KOPT-K1 (cell line): ENCODE measurements at regions not wholly inside any gene's neighbourhood (a gene's known extent, or its start where the extent isn't known, plus 50 kb on each side); places are given as distances from the start of the nearest gene placed in this dataset.

Source experiments
- H3K27ac ChIP-seq: fragments of 200-600 bp; sonication (generic); 2 replicates; pipeline ENCODE4 v1.5.1; 2016; ENCODE audit warnings: antibody characterized with exemption, mild to moderate bottlenecking, low read depth, low read length; ENCODE audit not compliant: poor library complexity, severe bottlenecking
- H3K36me3 ChIP-seq: fragments of 200-600 bp; sonication (generic); 2 replicates; pipeline ENCODE4 v1.5.1; 2017; ENCODE audit warnings: antibody characterized with exemption, mild to moderate bottlenecking, low read length, moderate library complexity; ENCODE audit not compliant: insufficient read depth
- H3K9me3 ChIP-seq: fragments of 200-600 bp; sonication (generic); 2 replicates; pipeline ENCODE4 v1.5.1; 2017; ENCODE audit warnings: antibody characterized with exemption, low read length, mild to moderate bottlenecking; ENCODE audit not compliant: insufficient read depth, poor library complexity, severe bottlenecking

DNA sequence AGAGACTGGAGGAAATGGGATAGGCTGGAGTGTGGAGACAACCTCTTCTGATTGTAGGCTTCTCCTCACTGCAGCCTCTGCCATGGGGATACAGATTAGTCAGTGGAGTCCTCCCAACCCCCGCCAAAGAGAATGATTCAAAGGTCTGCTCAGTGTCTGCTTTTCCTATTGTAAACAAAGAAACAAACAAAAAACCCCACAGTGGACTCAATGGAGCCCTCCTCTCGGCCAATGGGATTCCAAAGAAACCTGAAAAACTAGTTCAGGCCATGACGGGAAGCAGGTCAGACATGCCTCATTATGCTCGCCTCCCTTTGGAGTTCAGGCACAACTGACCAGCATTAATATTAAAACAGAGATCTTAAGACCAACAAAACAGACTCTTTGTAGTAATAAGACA, 85.8 kb downstream of the SEC61B start:
- Histone ChIP-seq H3K36me3 (no peaks in the 10 kb centered on the region), H3K9me3 (no peaks in the 10 kb centered on the region), H3K27ac (no peak overlapping the region)

DNA sequence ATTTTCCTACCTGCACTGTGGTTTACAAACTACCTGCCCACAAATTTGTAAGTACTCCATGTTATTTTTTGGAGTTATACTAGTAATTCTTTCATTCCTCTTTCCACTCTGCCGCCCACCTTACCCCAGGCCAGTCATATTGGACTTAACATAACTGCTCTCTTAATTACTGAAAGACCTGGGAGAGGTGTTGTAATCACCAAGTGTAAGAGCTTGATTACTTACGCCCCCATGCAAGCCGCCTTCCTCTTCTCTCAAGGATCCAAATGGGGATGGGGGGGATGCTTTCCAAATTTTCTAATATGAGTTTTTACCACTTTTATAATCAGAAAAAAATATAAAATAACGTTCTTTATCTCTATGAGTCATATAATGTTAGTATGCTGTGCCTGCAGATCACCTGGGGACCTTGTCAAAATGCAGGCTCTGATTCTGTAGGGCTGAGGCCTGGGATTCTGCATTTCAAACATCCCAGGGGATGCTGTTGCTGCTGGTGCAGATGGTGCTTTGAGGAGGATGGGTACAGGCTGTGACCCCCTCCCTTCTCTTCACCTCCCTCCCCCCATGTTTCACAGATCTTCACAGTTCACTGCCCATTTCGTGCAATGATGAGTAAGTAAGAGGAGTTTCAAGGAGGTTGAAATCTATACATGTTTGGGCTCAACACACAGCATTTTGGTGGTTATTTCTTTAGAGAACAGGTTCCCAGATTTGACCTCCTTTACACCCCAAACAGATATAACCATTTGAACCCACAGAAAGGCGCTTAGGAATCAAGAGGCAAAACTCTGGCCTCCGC, 87.3 kb downstream of the SEC61B start:
- H3K36me3 ChIP-seq = no peaks in the 10 kb centered on the region
- no peaks in the 10 kb centered on the region for H3K9me3 ChIP-seq
- no peak overlapping the region for H3K27ac ChIP-seq

DNA sequence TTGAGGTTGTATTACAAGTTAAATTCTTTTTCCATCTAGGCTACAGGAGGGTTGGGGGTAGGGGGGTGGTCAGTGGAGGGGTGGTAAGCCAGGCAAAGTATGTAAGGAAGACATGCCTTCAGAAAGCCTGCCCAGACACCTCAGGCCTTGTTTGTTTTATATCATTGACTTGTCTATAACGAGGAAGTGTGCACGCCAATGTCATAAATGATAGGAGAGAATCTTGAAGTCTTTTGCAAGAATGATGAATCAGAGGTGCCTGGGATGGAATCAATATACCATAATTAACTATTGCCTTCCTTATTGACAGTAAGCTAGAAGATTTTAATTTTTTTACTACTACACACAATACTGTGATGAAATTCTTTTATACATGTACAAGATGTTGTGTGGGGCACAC, 90.7 kb downstream of the SEC61B start:
- Histone ChIP-seq H3K27ac (no peak overlapping the region), H3K36me3 (no peaks in the 10 kb centered on the region), H3K9me3 (no peaks in the 10 kb centered on the region)

DNA sequence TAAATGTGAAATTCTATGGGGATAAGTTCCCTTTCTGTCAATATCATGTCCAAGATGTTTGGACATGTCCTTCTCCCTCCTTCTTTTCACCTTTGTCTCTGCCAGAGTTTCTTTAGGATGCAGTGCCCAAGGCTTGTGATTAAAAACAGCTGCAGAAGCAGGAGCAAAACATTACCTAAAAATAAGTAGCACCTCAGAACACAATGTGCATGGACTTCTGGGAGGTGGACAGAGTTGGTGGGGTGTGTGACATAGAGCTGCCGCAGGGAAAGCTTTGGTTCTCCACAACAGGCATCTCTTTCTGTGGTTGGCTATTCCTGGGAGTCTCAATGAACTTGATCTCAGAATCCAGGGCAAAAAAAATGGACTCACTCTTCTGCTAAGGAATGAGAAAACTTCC, 97.0 kb downstream of the SEC61B start:
- H3K27ac ChIP-seq = no peak overlapping the region
- H3K9me3 ChIP-seq = no peaks in the 10 kb centered on the region
- H3K36me3 ChIP-seq = no peaks in the 10 kb centered on the region

DNA sequence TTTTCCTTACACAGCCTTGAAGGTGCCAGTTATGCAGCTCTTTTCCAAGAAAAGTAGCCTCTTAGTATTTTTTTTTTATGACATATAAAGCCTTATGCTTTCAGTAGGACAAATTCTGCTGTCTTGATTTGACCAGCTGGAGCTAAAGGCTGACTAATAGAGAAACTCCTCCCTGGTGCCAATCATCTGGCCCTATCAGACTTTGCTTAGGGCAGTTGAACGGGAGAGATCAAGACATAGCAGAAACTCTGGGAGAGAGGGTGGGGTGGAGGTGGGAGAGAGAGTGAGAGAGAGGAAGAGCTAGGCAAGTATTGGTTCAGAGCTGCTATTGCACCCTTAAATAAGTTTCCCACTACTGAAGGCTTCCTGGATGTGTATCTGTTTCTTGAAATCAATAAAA, 100.2 kb downstream of the SEC61B start:
- Histone ChIP-seq H3K27ac (no peak overlapping the region), H3K36me3 (no peaks in the 10 kb centered on the region), H3K9me3 (no peaks in the 10 kb centered on the region)

DNA sequence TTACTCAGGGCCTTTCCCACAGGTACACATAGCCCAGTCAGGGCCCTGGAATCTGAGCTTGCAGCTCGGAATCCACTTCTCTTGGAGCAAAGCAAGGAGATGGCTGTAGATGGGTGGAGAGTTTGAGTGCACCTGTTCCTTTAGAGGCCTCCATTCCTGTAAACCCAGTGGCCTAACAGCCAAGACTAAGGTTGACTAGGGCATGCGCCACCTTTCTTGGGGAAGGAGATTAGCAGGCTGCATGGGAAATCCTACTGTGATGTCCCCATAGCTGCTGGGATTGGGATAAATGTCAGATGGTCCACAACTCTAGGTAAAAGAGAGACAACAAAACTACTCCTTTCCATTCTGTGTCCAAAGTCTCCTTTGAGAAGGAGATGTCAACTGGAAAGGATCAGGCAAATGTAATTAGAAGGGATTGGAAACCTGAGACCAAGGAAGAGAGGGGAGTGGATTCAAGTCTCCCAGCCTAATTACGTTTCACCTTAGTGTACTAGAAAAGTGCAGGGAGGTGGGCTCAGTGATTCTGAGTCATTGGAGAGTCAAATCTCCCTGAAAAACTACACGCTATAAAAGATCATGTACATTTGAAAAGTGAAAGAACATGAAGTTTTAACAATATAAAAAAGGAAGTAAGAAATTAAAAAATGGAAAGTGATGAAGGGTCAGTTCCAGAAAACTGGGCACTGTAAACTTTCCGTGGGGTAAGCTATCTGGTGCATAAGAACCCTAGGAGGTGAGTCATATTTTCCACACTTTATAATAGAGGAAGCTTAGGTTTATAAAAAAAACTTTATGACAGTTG, 104.2 kb downstream of the SEC61B start:
- H3K36me3 ChIP-seq = no peaks in the 10 kb centered on the region
- H3K27ac ChIP-seq = no peak overlapping the region
- H3K9me3 ChIP-seq = no peaks in the 10 kb centered on the region

DNA sequence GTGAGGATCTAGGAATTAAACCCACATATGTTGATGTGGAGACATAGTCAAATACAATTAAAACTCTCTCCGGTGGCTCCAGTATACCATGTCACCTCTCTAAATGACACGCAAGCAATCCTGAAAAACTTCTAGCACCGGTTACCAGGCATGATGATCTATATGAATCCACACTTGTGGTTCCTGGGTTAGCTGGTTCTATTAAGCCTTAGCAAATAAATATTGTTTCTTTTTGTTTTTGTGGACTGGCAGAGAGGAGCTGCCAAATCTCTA, 104.8 kb downstream of the SEC61B start:
- no peaks in the 10 kb centered on the region for H3K36me3 ChIP-seq

DNA sequence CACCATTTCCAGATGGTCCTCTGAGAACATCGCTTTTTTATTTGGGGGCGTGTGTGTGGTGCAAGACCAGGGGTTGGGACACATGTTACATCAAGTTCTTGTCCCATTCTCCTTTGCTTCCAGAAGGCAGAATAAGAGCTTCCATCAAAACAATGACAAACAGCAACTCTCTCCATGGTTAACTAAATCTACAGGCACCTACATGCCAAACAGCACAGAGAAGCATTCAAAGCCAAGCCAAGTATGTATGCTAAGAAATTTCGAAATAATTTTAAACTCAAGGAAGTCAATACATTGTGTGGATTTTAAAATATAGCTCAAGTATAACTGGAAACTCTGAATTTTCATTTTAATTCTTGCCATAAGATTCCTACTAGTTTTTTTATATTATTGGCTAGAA, 105.6 kb downstream of the SEC61B start:
- H3K36me3 ChIP-seq = no peaks in the 10 kb centered on the region
- H3K9me3 ChIP-seq = no peaks in the 10 kb centered on the region
- no peak overlapping the region for H3K27ac ChIP-seq

More for the DNA sequence above, 104.8 kb downstream of the SEC61B start:
- Histone ChIP-seq H3K27ac (no peak overlapping the region), H3K9me3 (no peaks in the 10 kb centered on the region)

DNA sequence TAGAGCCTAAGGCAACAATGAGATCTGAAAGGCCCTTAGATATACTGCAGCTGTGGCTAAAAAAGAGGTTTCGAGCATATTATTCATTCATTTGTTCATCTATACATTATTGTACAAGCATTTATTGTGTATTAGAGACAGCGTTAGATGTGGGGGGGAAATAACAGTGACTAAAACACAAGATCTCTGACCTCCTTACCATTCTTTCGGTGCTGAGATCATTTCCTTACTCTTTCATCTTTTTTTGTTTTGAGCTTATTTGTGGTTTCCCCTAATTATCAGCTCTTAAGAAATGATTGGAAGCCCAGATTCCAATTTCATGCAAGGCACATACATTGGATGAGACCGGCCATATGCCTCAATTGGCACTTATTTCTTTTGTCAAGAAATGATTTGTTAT, 113.2 kb downstream of the SEC61B start:
- Histone ChIP-seq H3K9me3 (no peaks in the 10 kb centered on the region), H3K36me3 (no peaks in the 10 kb centered on the region), H3K27ac (no peak overlapping the region)

DNA sequence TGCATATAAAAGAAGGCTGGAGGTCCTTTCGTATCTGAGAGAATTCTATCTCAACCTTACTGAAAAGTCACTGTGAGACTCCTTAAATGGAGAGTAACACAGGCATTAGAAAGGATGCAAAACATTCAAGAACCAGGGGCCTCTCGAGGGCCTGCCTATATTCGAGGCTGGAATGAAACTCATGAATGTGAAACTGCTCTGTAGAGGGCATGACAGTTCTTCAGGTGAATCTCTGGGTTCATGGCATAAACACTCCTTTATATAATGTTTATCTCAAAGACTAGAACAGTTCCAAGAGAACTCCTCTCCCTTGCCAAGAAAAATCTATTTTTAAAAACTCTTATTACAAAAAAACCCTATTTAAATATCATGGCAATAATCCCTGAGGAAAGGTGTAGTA, 113.9 kb downstream of the SEC61B start:
- no peaks in the 10 kb centered on the region for H3K9me3 ChIP-seq
- H3K27ac ChIP-seq = no peak overlapping the region
- H3K36me3 ChIP-seq = no peaks in the 10 kb centered on the region

DNA sequence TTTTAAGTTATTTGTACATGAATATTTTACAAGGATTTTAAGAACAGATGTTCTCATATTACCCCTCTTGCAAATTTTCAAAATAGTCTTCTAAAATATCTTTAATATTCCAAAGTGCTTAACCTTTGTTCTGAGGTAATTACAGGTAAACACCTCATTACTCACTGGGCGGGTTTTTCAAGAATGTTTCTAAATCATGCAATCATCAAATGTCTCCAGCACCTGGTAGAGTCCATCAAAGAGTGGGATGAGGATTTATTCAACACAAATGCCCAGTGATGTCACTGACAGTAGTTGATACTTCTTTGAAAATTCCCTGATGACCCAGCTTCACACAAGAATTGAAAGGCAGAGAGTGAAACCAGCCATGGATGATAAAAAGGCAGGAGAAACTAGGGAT, 114.4 kb downstream of the SEC61B start:
- Histone ChIP-seq H3K36me3 (no peaks in the 10 kb centered on the region), H3K9me3 (no peaks in the 10 kb centered on the region), H3K27ac (no peak overlapping the region)

DNA sequence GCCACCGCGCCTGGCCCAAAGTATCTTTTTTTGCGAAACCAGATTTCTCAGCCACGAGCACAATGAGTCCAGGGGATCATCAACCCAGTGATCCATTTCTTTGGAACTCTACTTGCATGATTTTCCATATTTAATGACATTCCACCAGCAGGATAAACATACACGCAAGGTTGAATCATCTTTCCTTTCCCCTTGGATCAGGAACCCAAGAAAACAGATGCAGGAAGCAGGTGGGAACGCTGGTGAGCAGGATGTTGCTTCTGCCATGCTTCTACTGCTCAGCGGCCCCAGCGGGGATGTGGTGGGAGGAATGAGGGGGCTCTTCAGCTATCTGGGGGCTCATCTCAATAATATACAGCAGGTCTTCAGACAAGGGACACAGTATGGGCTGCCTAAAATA, 118.2 kb downstream of the SEC61B start:
- no peaks in the 10 kb centered on the region for H3K9me3 ChIP-seq
- H3K36me3 ChIP-seq = no peaks in the 10 kb centered on the region
- H3K27ac ChIP-seq = no peak overlapping the region

DNA sequence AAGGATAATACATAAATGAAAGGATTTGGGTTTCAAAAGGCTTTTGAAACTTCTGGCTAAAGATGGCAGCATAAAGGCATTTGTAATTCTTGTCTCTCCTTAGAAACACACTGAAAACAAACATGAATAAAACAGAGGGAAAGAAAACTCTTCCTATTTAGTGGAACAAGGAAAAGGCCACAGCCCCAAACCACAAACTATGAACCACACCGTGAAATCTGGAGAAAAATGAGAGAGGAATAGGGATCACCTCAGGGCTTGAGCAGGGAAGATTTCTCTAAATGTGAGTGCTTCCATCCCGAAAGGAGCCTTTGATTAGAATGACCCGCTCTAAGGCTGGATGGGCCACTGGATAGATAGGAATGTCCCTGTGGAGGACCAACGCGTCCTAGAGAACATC, 119.6 kb downstream of the SEC61B start:
- no peaks in the 10 kb centered on the region for H3K9me3 ChIP-seq
- H3K36me3 ChIP-seq = no peaks in the 10 kb centered on the region
- H3K27ac ChIP-seq = no peak overlapping the region

DNA sequence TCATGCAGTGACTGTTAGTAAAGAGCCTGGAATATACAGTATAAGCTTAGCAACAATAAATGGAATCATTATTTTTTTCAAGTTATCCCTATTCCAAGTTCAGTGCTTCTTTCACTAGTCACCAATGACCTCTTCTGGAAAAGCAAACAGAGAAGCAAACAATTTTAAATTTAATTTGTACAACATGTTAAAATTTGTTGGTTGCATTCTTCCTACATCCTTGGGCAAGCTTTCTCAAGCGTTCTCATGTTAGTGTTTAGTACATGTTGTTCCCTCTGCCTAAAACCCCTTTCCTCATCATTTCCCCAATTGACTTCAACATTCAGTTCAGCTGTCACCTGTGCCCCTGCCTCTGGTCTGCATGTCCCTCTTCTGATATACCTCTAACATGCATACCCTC, 123.4 kb downstream of the SEC61B start:
- Histone ChIP-seq H3K36me3 (no peaks in the 10 kb centered on the region), H3K27ac (no peak overlapping the region), H3K9me3 (no peaks in the 10 kb centered on the region)

DNA sequence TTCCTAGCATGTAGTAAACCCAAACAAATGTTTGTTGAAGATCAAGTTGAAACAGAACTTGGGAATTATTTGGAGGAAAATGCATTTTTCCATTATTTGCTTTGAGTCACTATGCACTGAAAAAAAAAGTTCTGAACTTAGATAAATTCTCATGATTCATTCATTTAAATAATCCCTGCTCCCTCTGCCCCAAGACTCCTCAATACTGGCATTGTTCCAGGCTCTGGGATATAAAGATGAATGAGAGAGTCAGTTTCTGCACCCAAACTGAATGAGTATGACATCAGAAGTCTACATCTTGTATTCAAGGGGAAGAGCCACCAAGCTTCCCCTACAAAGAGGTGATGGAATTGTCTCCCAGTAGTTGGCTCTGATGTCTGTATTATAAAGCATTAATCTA, 123.9 kb downstream of the SEC61B start:
- no peak overlapping the region for H3K27ac ChIP-seq
- H3K9me3 ChIP-seq = no peaks in the 10 kb centered on the region
- H3K36me3 ChIP-seq = no peaks in the 10 kb centered on the region

DNA sequence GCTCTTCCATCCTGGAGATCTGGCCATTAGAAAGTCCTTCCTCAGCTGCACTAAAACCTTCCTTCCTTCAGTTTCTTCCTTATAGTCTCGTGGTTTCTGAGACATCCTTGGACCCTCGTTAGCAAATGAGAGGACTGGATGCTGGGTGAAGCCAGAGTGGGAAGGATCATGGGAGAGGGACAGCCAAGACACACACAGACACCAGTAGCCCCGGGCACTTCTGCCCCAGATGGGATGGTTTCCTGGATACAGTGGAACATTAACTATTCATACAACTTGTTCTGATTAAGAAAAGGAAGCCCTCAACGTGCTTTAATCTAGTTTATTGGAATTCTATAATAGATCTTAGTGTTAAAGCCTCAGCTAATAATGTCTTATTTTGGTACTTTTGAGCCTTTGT, 125.5 kb downstream of the SEC61B start:
- H3K27ac ChIP-seq = no peak overlapping the region
- H3K36me3 ChIP-seq = no peaks in the 10 kb centered on the region
- H3K9me3 ChIP-seq = no peaks in the 10 kb centered on the region
